ENCODE measurements at regions not wholly inside any gene's neighbourhood (a gene's known extent, or its start where the extent isn't known, plus 50 kb on each side); places are given as distances from the start of the nearest gene placed in this dataset.

DNA sequence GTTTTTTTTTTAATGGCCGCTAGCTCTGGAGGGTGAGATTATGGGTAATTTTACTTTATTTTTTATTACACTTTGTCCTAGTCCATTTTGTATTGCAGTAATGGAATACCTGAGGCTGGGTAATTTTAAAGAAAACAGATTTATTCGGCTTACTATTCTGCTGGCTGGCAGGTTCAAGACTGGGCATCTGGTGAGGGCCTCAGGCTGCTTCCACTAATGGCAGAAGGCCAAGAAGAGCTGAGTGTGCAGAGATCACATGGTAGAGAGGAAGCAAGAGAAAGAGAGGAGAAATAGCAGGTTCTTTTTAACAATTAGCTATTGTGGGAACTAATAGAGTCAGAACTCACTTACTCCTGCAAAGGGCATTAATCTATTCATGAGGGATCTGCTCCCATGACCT is 52.4 kb upstream of the ARHGAP28 start:
- no peaks in the 10 kb centered on the region for H3K4me1 ChIP-seq (ENCODE audit: control insufficient read depth in 4 of 4, insufficient read depth in 4 of 4, low read length in 3 of 4)
- DNase-seq (ENCODE audit: low spot score) = no peak
- TF ChIP-seq, protein P1, sequence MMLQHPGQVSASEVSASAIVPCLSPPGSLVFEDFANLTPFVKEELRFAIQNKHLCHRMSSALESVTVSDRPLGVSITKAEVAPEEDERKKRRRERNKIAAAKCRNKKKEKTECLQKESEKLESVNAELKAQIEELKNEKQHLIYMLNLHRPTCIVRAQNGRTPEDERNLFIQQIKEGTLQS (IDR thresholded peaks at IDR 0.05) = no peak
- TF ChIP-seq SP1 (IDR thresholded peaks at IDR 0.05) (no peak), RXRA (IDR thresholded peaks at IDR 0.05) (no peak), HNF4G (IDR thresholded peaks at IDR 0.05) (no peak), JUND (IDR thresholded peaks at IDR 0.05) (no peak), FOXA1 (IDR thresholded peaks at IDR 0.05) (no peak), RAD21 (IDR thresholded peaks at IDR 0.05) (no peak), HNF4A (conservative IDR thresholded peaks at IDR 0.05) (no peak), EGR1 (IDR thresholded peaks at IDR 0.05; ENCODE audit: low read depth in 2 of 2) (no peak)
- TF ChIP-seq, protein P2, sequence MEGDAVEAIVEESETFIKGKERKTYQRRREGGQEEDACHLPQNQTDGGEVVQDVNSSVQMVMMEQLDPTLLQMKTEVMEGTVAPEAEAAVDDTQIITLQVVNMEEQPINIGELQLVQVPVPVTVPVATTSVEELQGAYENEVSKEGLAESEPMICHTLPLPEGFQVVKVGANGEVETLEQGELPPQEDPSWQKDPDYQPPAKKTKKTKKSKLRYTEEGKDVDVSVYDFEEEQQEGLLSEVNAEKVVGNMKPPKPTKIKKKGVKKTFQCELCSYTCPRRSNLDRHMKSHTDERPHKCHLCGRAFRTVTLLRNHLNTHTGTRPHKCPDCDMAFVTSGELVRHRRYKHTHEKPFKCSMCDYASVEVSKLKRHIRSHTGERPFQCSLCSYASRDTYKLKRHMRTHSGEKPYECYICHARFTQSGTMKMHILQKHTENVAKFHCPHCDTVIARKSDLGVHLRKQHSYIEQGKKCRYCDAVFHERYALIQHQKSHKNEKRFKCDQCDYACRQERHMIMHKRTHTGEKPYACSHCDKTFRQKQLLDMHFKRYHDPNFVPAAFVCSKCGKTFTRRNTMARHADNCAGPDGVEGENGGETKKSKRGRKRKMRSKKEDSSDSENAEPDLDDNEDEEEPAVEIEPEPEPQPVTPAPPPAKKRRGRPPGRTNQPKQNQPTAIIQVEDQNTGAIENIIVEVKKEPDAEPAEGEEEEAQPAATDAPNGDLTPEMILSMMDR (IDR thresholded peaks at IDR 0.05; ENCODE audit: low read depth, low read length, missing input control) = no peak
- TF ChIP-seq, protein P3, sequence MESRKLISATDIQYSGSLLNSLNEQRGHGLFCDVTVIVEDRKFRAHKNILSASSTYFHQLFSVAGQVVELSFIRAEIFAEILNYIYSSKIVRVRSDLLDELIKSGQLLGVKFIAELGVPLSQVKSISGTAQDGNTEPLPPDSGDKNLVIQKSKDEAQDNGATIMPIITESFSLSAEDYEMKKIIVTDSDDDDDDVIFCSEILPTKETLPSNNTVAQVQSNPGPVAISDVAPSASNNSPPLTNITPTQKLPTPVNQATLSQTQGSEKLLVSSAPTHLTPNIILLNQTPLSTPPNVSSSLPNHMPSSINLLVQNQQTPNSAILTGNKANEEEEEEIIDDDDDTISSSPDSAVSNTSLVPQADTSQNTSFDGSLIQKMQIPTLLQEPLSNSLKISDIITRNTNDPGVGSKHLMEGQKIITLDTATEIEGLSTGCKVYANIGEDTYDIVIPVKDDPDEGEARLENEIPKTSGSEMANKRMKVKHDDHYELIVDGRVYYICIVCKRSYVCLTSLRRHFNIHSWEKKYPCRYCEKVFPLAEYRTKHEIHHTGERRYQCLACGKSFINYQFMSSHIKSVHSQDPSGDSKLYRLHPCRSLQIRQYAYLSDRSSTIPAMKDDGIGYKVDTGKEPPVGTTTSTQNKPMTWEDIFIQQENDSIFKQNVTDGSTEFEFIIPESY (IDR thresholded peaks at IDR 0.05) = no peak
- no peak overlapping the region for H3K4me3 ChIP-seq (ENCODE audit: low read depth in 1 of 3, low read length in 3 of 3)
- 86% methylated on average over 2 of the region's 2 CpGs for WGBS
- no peaks in the 10 kb centered on the region for H3K36me3 ChIP-seq (ENCODE audit: control insufficient read depth in 4 of 4, insufficient read depth in 3 of 4, low read depth in 1 of 4, low read length in 3 of 4)
- peaks cover 0 to 3% (median 0%) of the 10 kb centered on the region in 4 donors for H3K9me3 ChIP-seq (ENCODE audit: control insufficient read depth in 4 of 4, low read length in 3 of 4)
- H3K27ac ChIP-seq (ENCODE audit: low read depth in 1 of 2, low read length in 2 of 2) = no peak overlapping the region
- H3K27me3 ChIP-seq (ENCODE audit: control insufficient read depth in 4 of 4, insufficient read depth in 4 of 4, low read length in 3 of 4) = no peaks in the 10 kb centered on the region
- no peak overlapping the region for H3K9ac ChIP-seq (ENCODE audit: low read depth in 1 of 2, low read length in 2 of 2)

DNA sequence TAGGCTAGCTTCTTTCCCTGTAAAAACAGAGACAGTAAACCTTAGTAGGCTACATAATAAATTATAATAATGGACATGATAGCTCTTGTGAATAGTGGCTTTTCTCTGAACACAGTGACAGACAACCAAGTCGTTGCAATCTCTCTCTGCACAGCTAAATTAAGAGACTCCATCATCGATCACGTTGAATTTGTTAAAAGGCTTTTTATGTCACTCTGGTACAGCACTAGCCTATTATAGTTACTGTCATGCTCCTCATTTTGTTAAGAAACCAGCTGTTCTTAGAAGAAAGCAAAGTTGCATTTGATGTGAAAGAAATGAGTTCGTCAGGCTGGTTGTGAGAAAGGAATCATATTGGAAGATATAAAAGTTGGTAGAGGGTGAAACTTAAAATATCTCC is 50.3 kb upstream of the ARHGAP28 start:
- no peak overlapping the region for H3K9ac ChIP-seq (ENCODE audit: low read depth in 1 of 2, low read length in 2 of 2)
- no peak for DNase-seq (ENCODE audit: low spot score)
- H3K4me1 ChIP-seq (ENCODE audit: control insufficient read depth in 4 of 4, insufficient read depth in 4 of 4, low read length in 3 of 4) = no peaks in the 10 kb centered on the region
- H3K4me3 ChIP-seq (ENCODE audit: low read depth in 1 of 3, low read length in 3 of 3) = no peak overlapping the region
- peaks cover 0 to 3% (median 0%) of the 10 kb centered on the region in 4 donors for H3K9me3 ChIP-seq (ENCODE audit: control insufficient read depth in 4 of 4, low read length in 3 of 4)
- H3K36me3 ChIP-seq (ENCODE audit: control insufficient read depth in 4 of 4, insufficient read depth in 3 of 4, low read depth in 1 of 4, low read length in 3 of 4) = no peaks in the 10 kb centered on the region
- WGBS = 62% methylated on average over 4 of the region's 4 CpGs
- TF ChIP-seq, protein P3 (IDR thresholded peaks at IDR 0.05) = no peak
- TF ChIP-seq YY1 (IDR thresholded peaks at IDR 0.05) = no peak
- TF ChIP-seq HNF4A (conservative IDR thresholded peaks at IDR 0.05) = no peak
- no peak for TF ChIP-seq FOXA1 (IDR thresholded peaks at IDR 0.05)
- TF ChIP-seq, protein P4, sequence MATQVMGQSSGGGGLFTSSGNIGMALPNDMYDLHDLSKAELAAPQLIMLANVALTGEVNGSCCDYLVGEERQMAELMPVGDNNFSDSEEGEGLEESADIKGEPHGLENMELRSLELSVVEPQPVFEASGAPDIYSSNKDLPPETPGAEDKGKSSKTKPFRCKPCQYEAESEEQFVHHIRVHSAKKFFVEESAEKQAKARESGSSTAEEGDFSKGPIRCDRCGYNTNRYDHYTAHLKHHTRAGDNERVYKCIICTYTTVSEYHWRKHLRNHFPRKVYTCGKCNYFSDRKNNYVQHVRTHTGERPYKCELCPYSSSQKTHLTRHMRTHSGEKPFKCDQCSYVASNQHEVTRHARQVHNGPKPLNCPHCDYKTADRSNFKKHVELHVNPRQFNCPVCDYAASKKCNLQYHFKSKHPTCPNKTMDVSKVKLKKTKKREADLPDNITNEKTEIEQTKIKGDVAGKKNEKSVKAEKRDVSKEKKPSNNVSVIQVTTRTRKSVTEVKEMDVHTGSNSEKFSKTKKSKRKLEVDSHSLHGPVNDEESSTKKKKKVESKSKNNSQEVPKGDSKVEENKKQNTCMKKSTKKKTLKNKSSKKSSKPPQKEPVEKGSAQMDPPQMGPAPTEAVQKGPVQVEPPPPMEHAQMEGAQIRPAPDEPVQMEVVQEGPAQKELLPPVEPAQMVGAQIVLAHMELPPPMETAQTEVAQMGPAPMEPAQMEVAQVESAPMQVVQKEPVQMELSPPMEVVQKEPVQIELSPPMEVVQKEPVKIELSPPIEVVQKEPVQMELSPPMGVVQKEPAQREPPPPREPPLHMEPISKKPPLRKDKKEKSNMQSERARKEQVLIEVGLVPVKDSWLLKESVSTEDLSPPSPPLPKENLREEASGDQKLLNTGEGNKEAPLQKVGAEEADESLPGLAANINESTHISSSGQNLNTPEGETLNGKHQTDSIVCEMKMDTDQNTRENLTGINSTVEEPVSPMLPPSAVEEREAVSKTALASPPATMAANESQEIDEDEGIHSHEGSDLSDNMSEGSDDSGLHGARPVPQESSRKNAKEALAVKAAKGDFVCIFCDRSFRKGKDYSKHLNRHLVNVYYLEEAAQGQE (IDR thresholded peaks at IDR 0.05) = no peak
- no peak for TF ChIP-seq NR2F2 (IDR thresholded peaks at IDR 0.05)
- TF ChIP-seq SP1 (IDR thresholded peaks at IDR 0.05) = no peak
- no peak for TF ChIP-seq TAF1 (conservative IDR thresholded peaks at IDR 0.05)
- TF ChIP-seq, protein P5, sequence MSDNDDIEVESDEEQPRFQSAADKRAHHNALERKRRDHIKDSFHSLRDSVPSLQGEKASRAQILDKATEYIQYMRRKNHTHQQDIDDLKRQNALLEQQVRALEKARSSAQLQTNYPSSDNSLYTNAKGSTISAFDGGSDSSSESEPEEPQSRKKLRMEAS (IDR thresholded peaks at IDR 0.05) = no peak
- TF ChIP-seq RXRA (IDR thresholded peaks at IDR 0.05) = no peak
- no peak for TF ChIP-seq HNF4G (IDR thresholded peaks at IDR 0.05)
- H3K27me3 ChIP-seq (ENCODE audit: control insufficient read depth in 4 of 4, insufficient read depth in 4 of 4, low read length in 3 of 4) = peaks cover 0 to 4% (median 0%) of the 10 kb centered on the region in 4 donors
- no peak overlapping the region for H3K27ac ChIP-seq (ENCODE audit: low read depth in 1 of 2, low read length in 2 of 2)
